Activated B cell treated with CpG ODN at 0.5 μM for 24 hours (primary cell): ENCODE measurements at regions not wholly inside any gene's neighbourhood (a gene's known extent, or its start where the extent isn't known, plus 50 kb on each side); places are given as distances from the start of the nearest gene placed in this dataset.

Source experiments
- ATAC-seq: fragments of 200-7000 bp; cut with Tn5 transposase; one replicate; pipeline ENCODE4 v1.10.0; 2021; ENCODE audit warnings: low read depth, mild to moderate bottlenecking, moderate library complexity
- CTCF ChIA-PET: fragments of 350-600 bp; sonication (Branson Sonifier 250); formaldehyde crosslinking; loops from one replicate; lab custom pipeline; 2021; ENCODE audit warnings: antibody characterized with exemption; lab: Charles Lee
- POLR2A ChIA-PET: fragments of 350-600 bp; sonication (Branson Sonifier 250); formaldehyde crosslinking; loops from one replicate; lab custom pipeline; 2021; ENCODE audit warnings: antibody characterized with exemption; lab: Charles Lee
- DNase-seq: peaks from one replicate; pipeline ENCODE4 v3.0.0; 2022
- H3K27ac Mint-ChIP-seq: one replicate; pipeline ENCODE4 v1.8.0; 2020; ENCODE audit warnings: mixed read lengths
- H3K27me3 Mint-ChIP-seq: one replicate; pipeline ENCODE4 v1.8.0; 2021; ENCODE audit warnings: mixed read lengths
- H3K36me3 Mint-ChIP-seq: one replicate; pipeline ENCODE4 v1.8.0; 2021; ENCODE audit warnings: low read depth, mixed read lengths
- H3K4me1 Mint-ChIP-seq: one replicate; pipeline ENCODE4 v1.8.0; 2021; ENCODE audit warnings: mixed read lengths
- H3K4me3 Mint-ChIP-seq: one replicate; pipeline ENCODE4 v1.8.0; 2020; ENCODE audit warnings: mild to moderate bottlenecking, mixed read lengths
- H3K9me3 Mint-ChIP-seq: one replicate; pipeline ENCODE4 v1.8.0; 2020; ENCODE audit warnings: mixed read lengths
- intact Hi-C: fragments of 100-400 bp; cut with micrococcal nuclease; formaldehyde crosslinking; loops from one replicate; pipeline ENCODE4 v1.15.1; 2024
- TF ChIP-seq, protein P1 (sequence below): fragments of 200-600 bp; IDR thresholded peaks from one replicate; pipeline ENCODE4 v1.8.0; 2022; ENCODE audit warnings: antibody characterized with exemption, mild to moderate bottlenecking

DNA sequence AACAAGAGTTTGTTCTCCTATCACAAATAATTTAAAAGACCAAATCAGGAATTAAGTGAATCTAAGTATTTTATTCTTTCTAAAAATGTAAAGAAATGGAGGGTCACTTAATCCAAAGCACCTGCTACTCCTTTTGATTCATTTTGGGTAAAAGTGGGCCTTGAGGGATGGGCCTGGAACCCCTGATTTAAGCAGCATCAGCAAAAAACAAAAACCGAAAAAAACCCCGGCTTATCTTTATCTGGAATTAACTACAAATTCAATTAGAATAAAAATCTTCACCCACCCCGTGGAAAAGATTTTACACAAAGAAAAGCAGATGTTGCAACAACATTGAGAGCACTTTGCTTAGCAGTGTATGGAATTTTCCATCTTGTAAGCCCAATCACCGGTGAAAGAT, 1018.2 kb downstream of the MCTP2 start:
- ATAC-seq (no peak), DNase-seq (no peak)
- Mint-ChIP-seq H3K4me1 (no peaks in the 10 kb centered on the region), H3K27ac (no peak overlapping the region), H3K9me3 (peaks cover 13% of the 10 kb centered on the region), H3K27me3 (no peaks in the 10 kb centered on the region), H3K4me3 (no peak overlapping the region), H3K36me3 (no peaks in the 10 kb centered on the region)
- CTCF ChIA-PET, result no interaction called here
- TF ChIP-seq, protein P1, sequence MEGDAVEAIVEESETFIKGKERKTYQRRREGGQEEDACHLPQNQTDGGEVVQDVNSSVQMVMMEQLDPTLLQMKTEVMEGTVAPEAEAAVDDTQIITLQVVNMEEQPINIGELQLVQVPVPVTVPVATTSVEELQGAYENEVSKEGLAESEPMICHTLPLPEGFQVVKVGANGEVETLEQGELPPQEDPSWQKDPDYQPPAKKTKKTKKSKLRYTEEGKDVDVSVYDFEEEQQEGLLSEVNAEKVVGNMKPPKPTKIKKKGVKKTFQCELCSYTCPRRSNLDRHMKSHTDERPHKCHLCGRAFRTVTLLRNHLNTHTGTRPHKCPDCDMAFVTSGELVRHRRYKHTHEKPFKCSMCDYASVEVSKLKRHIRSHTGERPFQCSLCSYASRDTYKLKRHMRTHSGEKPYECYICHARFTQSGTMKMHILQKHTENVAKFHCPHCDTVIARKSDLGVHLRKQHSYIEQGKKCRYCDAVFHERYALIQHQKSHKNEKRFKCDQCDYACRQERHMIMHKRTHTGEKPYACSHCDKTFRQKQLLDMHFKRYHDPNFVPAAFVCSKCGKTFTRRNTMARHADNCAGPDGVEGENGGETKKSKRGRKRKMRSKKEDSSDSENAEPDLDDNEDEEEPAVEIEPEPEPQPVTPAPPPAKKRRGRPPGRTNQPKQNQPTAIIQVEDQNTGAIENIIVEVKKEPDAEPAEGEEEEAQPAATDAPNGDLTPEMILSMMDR, result no peak
- intact Hi-C loops, result no loop called here
- POLR2A ChIA-PET, result no interaction called here

GRCh38 chr15:95252404-95252803, 1021.0 kb downstream of the MCTP2 start:
- DNase-seq (no peak), ATAC-seq (no peak)
- TF ChIP-seq, protein P1, result no peak
- Mint-ChIP-seq H3K36me3 (no peaks in the 10 kb centered on the region), H3K9me3 (peaks cover 6% of the 10 kb centered on the region), H3K27me3 (no peaks in the 10 kb centered on the region), H3K4me3 (no peak overlapping the region), H3K4me1 (no peaks in the 10 kb centered on the region), H3K27ac (no peak overlapping the region)
- intact Hi-C loops, result no loop called here
- CTCF ChIA-PET, result no interaction called here
- POLR2A ChIA-PET, result no interaction called here

- H3K4me1 Mint-ChIP-seq, result no peaks in the 10 kb centered on the region
- TF ChIP-seq, protein P1, result no peak
- DNase-seq, result no peak
- no peak for ATAC-seq
- intact Hi-C loops, result no loop called here
- CTCF ChIA-PET, result no interaction called here
- H3K27me3 Mint-ChIP-seq, result peaks cover 2% of the 10 kb centered on the region
- H3K4me3 Mint-ChIP-seq, result no peak overlapping the region
- no peaks in the 10 kb centered on the region for H3K36me3 Mint-ChIP-seq
- POLR2A ChIA-PET, result no interaction called here
- H3K27ac Mint-ChIP-seq, result no peak overlapping the region
- H3K9me3 Mint-ChIP-seq, result peaks cover 3% of the 10 kb centered on the region
These were observed 1022.9 kb downstream of the MCTP2 start for GRCh38 chr15:95254263-95254662.

GRCh38 chr15:95259513-95259912, 1028.2 kb downstream of the MCTP2 start:
- no peak for DNase-seq
- Mint-ChIP-seq H3K27ac (no peak overlapping the region), H3K36me3 (no peaks in the 10 kb centered on the region), H3K9me3 (no peaks in the 10 kb centered on the region), H3K4me1 (no peaks in the 10 kb centered on the region), H3K27me3 (peaks cover 4% of the 10 kb centered on the region), H3K4me3 (no peak overlapping the region)
- ATAC-seq, result no peak
- POLR2A ChIA-PET, result no interaction called here
- TF ChIP-seq, protein P1, result no peak
- intact Hi-C loops, result no loop called here
- CTCF ChIA-PET, result interaction anchor here (1.2 kb wide), 1 partner anchor 1975 kb away, joined by 3 read pairs; no protein-coding TSS in a partner anchor

- Mint-ChIP-seq H3K4me3 (no peak overlapping the region), H3K27ac (no peak overlapping the region), H3K9me3 (no peaks in the 10 kb centered on the region), H3K36me3 (no peaks in the 10 kb centered on the region), H3K4me1 (no peaks in the 10 kb centered on the region), H3K27me3 (peaks cover 4% of the 10 kb centered on the region)
- ChIA-PET POLR2A (no interaction called here), CTCF (interaction anchor here (0.9 to 1.2 kb wide), 2 partner anchors 1975 kb away, joined by 3 to 6 read pairs; no protein-coding TSS in a partner anchor)
- no peak for DNase-seq
- no peak for ATAC-seq
- TF ChIP-seq, protein P1, result no peak
- intact Hi-C loops, result no loop called here
These were observed 1028.6 kb downstream of the MCTP2 start for GRCh38 chr15:95259965-95260364.
